GM18870 (cell line): ENCODE measurements at regions not wholly inside any gene's neighbourhood (a gene's known extent, or its start where the extent isn't known, plus 50 kb on each side); places are given as distances from the start of the nearest gene placed in this dataset.
"Not testable (repeated sequence)": the region's sequence is repeated elsewhere in the genome, so short reads cannot be mapped to it uniquely, and the experiment has no call there.

Experiments
- ATAC-seq: cut with Tn5 transposase; IDR thresholded peaks from one replicate; pipeline ENCODE4 v1.9.1; 2021; ENCODE audit warnings: moderate library complexity; ENCODE audit not compliant: unreplicated experiment

DNA sequence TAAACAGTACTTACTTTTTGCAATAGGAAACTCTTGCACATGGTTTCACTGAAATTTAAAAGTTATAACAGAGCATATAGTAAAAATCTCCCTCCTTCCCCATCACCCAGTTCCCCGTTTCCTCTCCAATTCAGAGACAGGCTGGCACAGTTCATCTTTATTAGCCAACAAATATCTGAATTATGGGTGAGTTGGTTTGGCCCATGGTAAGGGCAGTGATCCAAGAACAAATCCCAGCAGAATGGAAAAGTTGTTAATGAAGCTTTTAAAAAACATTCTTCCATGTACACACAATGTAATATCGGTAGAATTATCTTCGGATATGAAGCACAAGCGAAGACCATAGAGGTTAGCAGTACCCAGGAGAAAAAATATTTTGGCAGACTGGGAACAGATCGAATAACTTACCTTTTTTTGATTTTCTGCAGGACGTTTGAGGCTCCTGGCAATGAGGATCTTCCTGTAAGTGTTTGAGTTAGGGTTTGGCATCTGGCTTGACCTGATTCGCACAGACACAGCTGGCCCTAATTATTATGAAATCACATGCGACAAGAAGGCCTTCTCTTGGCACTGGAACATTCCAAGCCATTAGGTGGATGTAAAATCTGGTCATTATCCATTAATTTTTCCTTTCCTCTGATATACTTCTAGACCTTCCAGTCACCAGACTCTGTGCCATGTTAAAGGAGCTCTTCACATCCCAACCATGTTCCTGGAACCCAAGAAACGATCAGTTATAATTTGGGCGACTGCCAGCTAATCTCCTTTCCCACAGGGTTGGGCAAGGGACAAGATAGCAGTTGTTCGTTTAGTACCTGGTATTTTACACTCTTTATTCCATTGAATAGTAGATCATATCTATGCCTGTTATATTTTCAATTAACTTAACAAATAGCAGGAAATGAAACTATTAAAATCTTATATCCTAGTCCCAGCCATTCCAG lies 139.4 kb upstream of the TSC22D1 start:
- ATAC-seq: no peak

DNA sequence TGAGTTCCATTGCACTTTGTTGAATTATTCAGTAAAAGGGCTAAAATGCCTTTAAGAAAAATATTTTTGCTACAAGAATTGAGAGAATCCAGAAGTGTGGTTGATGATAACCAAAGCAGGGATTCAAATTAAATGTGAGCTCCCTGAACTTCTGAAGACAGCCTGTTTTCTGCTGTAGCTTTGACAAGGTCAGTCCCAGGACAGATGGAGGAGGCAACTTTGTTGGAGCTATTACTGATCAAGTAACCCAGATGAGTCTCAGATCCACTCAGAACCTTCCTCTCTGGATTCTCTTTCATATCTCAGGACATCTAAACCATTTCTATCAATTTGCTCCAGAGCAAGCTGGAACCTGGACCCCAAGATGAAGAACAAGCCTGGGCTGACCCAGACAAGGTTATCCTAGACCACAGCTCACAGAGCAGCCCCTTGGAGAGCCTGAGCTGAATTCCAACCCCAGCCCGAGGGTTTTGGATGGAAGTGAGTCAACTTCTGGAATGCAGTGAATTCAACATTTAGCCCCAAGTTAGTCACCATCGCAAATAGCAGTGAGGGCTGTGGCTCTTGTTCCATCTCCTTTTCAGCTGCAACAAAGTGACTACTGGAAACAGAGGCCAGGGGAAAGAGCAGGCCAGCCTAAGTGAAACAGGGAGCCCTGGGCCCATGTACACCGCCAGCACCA lies 137.8 kb upstream of the TSC22D1 start:
- ATAC-seq: no peak

DNA sequence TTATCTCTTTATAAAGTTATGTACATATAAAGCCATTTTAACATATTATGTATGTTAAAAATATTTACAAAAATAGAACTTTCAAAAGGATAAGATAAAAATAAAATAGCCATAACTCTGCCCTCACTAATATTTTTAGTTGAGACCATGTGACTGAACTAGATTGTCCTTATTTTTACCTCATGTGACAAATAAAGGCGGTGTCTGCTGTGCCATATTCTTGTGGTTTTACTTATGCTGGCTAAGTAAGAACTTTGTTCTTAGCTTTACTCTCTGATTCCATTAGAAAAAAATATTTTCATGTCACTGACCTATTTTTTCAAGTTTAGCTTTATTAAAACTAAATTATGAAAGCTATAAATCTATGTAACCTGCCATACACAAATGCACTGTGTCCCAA lies 135.6 kb upstream of the TSC22D1 start:
- ATAC-seq: no peak

DNA sequence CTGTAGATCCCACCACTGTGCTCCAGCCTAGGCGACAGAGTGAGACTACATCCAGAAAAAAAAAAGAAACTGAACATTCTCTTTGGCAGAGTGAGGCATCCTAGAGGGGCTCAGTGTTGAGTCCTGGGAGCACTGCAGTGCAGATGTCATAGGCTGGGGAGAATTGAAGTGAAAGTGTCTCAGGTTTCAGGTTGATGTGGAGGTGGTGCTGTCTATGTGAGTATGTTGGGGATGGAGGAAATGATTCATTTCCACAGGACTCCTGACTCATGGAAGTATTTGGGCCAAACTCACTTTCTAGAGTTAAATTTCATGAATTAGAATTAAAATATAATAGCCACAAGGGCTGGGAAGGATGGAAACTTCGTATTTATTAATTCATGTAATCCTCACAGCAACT lies 134.4 kb upstream of the TSC22D1 start:
- no peak for ATAC-seq

DNA sequence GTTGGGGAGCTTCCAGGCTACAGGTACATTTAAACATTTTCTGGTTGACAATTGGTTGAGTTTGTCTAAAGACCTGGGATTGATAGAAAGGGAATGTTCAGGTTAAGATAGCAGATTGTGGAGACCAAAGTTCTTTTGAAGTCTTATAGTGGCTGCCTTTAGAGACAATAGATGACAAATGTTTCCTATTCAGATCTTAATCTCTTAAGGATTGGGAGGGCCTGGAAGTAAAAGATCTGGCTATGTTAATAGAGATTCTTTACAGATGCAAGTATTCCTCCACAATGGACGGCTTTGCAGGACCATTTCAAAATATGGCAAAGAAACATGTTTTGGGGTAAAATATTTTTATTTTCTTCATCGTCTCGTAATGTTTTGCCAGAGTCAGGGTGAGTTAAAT lies 128.7 kb upstream of the TSC22D1 start:
- not testable (repeated sequence) for ATAC-seq

DNA sequence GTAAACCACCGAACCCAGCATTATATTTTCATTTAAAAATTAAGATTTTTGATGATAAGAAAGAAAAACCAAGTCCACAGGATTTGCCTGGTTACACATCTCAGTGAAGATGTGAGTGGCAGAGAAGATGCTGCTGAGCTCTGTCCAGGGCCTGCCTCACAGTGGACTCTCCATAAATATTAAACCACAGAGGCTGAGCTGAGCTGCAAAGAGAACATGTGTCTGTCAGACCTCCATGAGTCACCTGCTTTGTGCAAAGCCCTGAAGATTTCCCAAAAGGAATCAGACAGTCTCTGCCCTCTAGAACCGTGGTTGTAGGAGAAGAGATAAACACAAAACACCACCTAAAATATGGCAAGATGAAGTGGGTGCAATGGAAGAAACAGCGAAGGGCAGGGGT lies 127.2 kb upstream of the TSC22D1 start:
- no peak for ATAC-seq

DNA sequence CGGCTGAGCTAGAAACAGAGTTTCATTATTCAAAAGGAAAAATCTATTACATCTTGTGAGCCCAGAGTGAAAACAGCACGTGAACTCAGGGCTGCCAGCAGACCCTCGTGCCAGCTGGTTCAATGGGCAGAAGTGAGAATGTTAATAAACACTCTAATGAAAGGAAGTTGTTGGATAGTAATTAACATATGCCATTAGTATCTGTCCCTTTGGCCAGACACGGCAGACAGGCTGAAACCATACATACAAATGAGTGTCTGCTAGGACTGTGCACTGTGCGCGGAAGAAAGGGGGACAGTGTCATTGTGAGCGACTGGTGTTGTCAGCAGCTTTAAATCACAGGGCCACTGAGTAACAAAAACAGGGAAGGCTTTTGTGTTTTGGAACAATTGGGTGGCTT lies 121.9 kb upstream of the TSC22D1 start:
- no peak for ATAC-seq

DNA sequence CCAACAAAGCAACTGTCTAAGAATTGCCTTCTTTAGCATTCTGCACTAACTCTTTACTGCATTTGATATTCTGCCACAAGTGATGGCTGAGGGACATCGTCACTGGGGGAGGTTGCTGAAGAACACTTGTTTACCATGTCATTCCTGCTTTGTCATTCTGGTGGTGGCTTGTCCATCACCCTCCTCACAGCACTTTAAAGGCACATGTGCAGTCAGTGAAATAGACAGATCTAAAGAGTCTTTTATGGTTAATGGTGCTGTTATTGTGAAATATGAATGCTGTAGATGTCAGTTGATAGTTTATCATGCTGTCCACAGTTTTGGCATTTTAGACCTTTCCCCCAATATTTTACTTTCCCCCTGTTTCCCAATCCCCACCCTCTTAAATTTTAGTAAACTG lies 120.9 kb upstream of the TSC22D1 start:
- no peak for ATAC-seq

DNA sequence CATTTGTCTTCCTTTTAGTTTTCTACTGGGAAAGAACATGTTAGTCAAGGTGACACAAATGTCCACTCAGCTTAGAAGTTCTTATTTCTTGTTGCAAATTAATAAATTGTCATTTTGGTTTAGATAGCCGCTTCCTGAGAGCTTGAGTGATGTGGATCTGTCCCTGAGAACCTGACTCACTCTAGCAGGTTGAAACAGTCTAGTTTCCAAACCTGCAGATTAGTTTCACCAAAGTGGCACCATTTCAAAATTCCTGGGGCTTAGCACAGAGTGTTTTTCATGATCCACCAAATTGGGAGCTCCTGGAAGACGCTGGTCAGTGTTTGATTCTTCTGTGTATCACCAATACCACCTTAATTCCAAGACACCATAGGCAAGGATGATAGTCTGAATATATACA lies 119.4 kb upstream of the TSC22D1 start:
- ATAC-seq: no peak

DNA sequence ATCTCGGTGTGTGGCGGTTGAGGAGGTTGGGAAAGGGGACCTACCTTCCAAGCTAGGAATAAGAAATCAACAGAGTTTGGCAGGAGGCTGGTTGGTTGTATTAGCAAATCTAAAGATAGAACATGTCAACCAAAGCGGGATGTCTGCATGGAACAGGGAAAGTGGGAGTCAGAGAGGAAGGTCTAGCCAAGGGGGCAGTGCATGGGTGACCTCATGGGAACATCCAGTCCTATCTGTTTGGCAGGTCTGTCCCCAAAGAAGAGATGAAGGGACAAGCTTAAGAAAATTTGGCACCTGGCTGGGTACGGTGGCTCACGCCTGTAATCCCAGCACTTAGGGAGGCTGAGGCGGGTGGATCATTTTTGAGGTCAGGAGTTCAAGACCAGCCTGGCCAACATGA lies 118.7 kb upstream of the TSC22D1 start:
- ATAC-seq: no peak

DNA sequence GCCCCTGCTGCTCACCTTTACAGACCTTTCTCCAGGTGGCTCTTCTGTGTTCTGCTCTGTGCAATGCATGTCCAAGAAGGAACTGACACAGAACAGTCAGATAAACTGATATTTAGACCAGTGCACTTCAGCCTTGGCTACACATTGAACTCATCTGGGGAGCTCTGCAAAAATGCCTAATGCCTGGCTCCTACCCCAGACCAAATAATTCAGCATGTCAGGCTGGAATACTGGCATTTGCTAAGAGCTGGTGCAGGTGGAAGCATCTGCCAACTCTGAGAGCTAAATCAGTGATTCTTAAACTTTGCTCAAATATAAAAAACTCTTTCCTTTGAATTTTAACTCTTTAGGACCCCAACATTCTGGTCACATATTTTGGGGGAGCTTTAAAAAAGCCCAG lies 118.2 kb upstream of the TSC22D1 start:
- no peak for ATAC-seq

DNA sequence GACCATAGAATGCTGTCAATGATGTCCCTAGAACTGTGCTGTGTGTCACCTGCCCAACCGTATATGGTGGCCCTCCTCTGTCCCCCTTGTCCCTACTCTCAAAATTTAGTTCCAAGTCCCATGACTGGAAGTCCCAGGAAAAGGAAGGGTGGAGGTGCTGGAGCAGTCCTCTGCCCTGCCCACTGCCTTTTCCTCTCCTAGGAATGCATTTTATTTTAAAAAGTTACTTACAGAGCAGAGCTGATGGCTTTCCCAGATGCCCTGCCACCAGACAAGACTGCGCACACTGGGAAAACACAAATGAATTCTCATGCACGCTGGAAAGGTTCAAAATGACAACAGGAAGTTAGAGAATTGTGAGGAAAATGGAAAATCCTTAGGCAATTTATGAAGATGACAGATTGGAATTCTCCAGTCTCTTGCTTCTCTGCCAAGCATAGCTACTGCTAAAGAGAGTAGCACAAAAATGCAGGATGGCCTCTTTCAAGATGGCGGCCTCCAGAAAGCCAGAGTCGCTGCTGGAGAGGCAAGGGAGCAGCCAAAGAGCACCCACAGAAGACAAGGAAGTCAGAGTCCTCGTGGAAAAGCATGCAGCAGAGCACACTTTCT lies 117.1 kb upstream of the TSC22D1 start:
- ATAC-seq: no peak

DNA sequence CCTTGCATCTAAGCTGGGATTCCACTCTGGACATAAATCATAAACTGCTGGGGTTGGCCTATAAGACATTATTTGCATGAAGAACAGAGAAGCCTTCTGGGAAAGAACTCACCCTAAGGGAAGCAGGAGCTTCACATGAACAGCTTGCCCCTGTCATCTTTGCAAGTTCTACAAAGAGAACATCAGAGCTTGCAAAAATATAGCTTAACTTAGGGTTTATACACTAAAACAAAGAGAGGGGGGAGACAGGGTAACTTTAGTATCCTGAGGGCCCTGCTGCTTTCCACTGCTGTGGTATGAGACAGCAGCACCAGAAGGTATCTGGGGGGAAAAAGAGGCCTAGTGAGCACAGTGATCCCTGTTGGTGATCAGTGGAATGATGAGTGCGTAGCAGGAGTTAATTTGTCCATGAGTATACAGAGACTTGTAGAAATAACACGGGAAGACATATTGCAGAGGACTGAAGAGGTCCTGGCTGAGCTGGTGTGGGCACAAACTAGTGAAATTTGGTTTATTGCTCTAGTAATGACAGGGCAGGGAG lies 116.1 kb upstream of the TSC22D1 start:
- ATAC-seq: no peak

DNA sequence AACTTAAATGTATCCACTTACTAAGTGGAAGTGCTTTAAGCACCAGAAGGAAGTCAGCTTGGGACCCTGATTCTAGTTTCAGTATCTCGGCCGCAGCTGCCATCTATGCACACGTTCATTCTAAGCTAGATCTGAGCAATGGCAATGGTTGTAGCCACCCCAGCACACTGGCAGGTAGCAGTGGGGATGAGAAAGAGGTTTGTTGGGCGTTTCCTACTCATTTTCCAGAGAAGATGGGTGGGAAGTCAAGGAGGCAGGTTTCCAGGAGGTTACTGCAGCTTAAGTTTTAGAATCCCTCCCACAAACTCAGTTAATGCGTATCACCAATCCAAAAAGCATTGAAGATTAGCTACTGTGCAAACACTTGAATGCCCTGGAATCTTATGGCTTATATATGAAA lies 114.2 kb upstream of the TSC22D1 start:
- ATAC-seq: no peak

DNA sequence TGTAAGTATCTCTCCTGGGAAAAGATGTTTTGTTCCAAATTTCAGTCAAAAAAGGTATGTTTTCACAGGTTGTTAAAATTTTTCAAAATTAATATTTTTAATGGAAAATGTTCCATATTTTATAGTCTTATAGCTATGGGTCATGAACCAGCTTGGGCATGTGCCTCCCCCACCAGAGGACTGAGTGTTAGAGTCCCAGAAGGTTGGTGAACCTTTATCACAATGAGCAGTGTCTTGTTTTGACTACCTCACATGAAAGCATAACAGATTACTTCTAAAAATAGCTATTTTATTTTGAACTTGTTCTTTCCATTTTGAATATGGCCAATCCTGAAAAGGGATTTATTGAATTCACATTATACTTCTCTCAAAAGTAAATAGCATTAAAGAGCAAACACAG lies 112.5 kb upstream of the TSC22D1 start:
- ATAC-seq: no peak

DNA sequence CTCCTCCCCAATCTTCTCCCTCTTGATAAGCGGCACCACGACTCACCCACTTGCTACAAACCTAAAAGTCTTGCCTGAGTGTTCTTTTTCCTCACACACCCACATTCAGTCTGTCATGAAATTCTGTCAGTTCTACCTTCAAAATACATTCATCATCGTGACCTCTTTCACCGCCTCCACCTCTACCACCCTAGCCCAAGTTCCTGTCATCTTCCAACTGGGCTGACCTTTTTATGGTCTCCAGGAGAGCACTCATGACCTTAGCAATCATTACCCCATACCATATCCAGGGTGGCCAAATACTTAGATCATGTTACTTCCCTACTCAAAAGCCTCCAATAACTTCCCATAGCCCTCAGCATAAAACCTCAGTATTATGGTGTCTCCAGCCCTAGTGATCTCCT lies 110.4 kb upstream of the TSC22D1 start:
- ATAC-seq: no peak

DNA sequence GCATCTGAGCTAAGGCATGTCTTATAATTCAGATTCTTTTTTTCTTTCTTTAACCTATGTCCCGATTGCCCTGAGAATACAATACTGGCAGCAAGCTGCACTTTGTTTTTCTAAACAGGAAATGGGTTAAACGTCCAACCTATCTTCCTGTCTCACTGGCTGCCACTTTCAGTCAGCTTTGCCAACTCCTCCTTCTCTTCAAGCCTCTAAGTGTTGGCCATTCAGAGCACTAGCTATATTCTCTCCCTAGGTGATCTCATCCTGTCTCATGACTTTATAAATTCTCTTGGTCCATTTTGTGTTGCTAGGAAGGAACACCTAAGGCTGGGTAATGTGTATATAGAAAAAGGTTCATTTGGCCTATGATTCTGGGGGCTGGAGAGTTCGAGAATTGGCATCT lies 109.5 kb upstream of the TSC22D1 start:
- ATAC-seq: no peak

DNA sequence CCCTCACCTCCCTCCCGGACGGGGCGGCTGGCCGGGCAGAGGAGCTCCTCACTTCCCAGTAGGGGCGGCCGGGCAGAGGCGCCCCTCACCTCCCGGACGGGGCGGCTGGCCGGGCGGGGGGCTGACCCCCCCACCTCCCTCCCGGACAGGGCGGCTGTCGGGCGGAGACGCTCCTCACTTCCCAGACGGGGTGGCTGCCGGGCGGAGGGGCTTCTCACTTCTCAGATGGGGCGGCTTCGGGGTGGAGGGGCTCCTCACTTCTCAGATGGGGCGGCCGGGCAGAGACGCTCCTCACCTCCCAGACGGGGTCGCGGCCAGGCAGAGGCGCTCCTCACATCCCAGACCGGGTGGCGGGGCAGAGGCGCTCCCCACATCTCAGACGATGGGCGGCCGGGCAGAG lies 106.3 kb upstream of the TSC22D1 start:
- ATAC-seq: not testable (repeated sequence)

DNA sequence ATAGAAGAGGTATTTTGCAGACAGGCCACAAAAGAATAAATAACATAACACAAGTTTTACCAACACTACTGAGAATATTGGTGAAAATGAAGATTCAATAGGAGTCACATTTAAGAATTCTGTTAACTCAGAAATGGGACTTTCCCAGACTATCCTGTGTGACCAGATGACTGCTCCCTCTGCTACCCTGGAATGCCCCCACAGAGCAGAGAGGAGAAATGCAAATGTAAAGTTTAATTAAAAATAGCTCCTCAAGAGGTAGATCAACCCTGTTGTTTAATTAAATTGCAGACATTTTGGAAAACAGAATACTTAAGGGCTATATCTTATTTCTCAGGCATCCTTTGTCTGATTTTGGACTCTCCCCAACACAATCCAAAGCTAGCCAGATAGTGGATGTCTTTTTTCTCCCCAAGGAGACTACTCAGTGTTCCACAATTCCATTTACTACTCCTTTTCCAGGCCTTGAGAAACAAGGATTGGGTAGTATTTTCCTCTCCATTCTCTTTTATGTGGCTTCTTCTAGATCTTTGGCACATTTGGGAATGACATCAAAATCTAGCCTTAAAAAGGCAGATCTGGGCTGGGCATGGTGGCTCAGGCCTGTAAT lies 104.7 kb upstream of the TSC22D1 start:
- ATAC-seq: no peak

DNA sequence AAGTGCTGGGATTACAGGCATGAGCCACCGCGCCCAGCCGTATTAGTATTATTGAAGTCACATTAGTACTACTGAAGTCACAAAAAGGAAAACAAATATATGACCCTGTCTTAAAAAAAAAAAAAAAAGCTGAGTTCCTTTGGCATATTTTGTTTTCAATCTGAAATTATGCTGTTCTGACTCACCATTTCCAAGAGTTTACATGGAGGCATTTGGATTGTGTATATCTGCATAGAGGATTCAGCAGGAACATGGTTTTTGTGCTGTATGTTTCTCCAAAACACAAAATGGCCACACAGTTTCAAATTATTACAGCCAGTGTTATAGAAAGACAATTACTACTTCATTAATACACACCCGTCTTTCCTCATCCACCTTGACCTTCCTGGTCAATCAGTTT lies 103.5 kb upstream of the TSC22D1 start:
- no peak for ATAC-seq

DNA sequence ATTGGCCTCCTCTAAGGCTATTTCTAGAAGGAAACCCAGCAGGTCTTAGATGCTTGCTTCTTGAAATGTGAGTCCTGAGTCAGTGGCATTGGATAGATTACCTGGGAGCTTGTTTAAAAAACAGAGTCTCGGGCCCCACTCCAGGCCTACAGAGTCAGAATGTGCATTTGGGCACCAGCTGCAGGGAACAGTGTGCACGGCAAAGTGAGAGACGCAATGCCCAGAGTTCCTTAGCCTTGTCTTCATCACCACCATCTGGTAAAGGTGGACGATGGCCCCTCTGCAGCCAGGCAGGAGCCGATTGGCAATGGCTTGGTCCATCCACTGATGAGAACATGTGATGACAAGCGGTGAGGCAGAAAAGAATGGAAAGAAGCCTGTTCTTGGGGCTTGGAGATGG lies 102.1 kb upstream of the TSC22D1 start:
- no peak for ATAC-seq
